GM12878 (cell line): ENCODE measurements at regions not wholly inside any gene's neighbourhood (a gene's known extent, or its start where the extent isn't known, plus 50 kb on each side); places are given as distances from the start of the nearest gene placed in this dataset.

Experiments used
- CHD2 ChIP-seq: IDR thresholded peaks from 2 replicates; pipeline ENCODE4 v1.6.1; 2011; ENCODE audit warnings: low read depth, low read length, improper control_type of control experiment, borderline replicate concordance
- CREB1 ChIP-seq: IDR thresholded peaks from 2 replicates; pipeline ENCODE4 v1.6.1; 2012; ENCODE audit warnings: low read depth, mild to moderate bottlenecking, inconsistent platforms
- CTCF ChIP-seq, 3 experiments: IDR thresholded peaks in 2 of 3; conservative IDR thresholded peaks in 1 of 3; 2 replicates each; pipeline ENCODE4 v1.5.1; 2011; ENCODE audit warnings: low read depth in 3 of 3, low read length in 3 of 3, mild to moderate bottlenecking in 3 of 3, control low read depth in 2 of 3, moderate library complexity in 2 of 3, inconsistent platforms in 1 of 3, mixed read lengths in 1 of 3; ENCODE audit not compliant: control insufficient read depth in 2 of 3, insufficient read depth in 1 of 3; ENCODE audit errors: extremely low read depth in 1 of 3
- ELK1 ChIP-seq: IDR thresholded peaks from 2 replicates; pipeline ENCODE4 v1.6.1; 2012; ENCODE audit warnings: low read depth, low read length, improper control_type of control experiment
- MXI1 ChIP-seq: fragments of 150-350 bp; IDR thresholded peaks from 2 replicates; pipeline ENCODE4 v1.6.1; 2011; ENCODE audit warnings: low read depth, mild to moderate bottlenecking, inconsistent platforms, low read length, improper control_type of control experiment
- SRF ChIP-seq, 2 experiments: IDR thresholded peaks; 2 replicates each; pipeline ENCODE4 v1.6.1; 2011; ENCODE audit warnings: low read depth in 2 of 2, low read length in 2 of 2, mild to moderate bottlenecking in 1 of 2, moderate library complexity in 1 of 2
- TCF7 ChIP-seq: IDR thresholded peaks from 2 replicates; pipeline ENCODE4 v1.6.1; 2014; ENCODE audit warnings: antibody characterized with exemption, borderline replicate concordance
- YY1 ChIP-seq: IDR thresholded peaks from 2 replicates; pipeline ENCODE4 v1.6.1; 2011; ENCODE audit warnings: low read depth, mild to moderate bottlenecking, low read length

- TF ChIP-seq CTCF (IDR thresholded peaks at IDR 0.05 in 2 of 3, conservative IDR thresholded peaks at IDR 0.05 in 1 of 3; ENCODE audit: control insufficient read depth in 2 of 3, extremely low read depth in 1 of 3, insufficient read depth in 1 of 3, low read depth in 3 of 3, low read length in 3 of 3) (no peak), ELK1 (no peak), MXI1 (no peak), SRF (IDR thresholded peaks at IDR 0.05; ENCODE audit: low read depth in 2 of 2, low read length in 2 of 2) (no peak), YY1 (no peak), TCF7 (no peak), CREB1 (no peak), CHD2 (no peak)
Observed at GRCh38 chr18:10147226-10147625, 233.4 kb downstream of the VAPA start.
